Muscle of arm (tissue), 1 donor: ENCODE measurements at regions not wholly inside any gene's neighbourhood (a gene's known extent, or its start where the extent isn't known, plus 50 kb on each side); places are given as distances from the start of the nearest gene placed in this dataset.
"Not testable (repeated sequence)": the region's sequence is repeated elsewhere in the genome, so short reads cannot be mapped to it uniquely, and the experiment has no call there.

Source experiments
- DNase-seq: peaks from one replicate; pipeline ENCODE4 v3.0.0-alpha.2; 2013

DNA sequence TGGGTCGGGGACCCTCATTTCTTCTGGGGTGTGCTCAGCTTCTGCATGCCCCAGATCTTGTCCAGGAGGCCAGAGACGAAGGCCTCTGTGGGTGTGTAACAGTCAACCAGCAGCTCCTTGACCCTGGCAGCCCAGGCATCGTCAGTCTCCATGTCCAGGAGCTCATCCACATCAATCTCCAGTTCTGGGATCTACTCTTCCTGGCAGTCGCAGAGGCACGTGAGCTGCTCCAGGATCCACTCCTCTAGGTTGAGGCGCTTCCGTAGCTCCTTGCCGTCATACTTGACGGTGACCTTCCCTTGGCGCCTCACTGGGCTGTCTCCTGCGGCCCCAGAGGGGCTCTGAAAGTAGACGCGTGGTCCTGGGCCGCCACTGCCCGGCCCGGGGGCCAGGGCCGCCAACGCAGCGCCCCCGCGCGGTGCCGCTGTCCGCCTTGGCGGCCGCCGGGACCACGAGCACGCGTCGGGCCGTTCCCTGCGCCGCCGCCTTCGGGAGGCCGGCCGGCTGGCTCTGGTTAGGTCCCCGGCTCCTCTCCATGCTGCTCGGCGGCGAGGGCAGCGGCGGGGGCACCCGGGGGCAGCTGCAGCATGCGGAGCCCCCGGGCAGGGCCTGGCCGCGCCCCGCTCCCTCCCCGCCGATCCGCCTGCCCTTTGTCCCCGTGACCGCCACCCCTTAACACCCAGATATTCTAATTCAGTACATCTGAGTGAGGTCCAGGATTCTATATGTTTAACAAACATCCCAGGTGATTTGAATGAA is 170.5 kb downstream of the SEPTIN7 start:
- no peak for DNase-seq

DNA sequence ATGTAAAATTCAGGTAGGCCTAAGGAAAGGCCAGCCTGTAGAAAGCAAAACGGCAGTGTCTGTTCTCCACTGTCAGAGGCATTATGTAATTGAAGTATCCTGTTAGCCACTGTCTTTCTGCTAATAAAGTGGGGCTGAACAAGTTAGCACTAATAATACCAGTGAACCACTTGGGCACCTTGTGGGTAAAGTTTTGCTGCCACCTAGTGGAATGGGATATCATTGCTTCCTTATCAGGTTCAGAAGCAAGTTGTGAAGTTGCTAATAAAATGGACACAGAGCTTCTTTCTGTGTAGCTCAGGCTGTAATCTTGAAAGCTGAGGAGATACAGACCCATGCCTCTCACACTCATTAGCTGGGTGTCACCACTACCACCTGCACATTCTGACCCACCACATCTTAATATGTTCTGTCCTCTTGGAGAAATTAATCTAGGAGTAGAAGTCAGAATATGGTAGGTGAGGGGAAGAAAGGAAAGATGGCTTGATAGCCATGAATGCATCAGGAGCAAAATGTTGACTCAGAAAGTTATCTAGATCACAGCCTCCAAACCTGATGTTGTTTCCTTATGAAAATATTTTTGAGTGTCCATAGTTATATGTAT is 175.1 kb downstream of the SEPTIN7 start:
- peak; percentile 74 for DNase-seq

DNA sequence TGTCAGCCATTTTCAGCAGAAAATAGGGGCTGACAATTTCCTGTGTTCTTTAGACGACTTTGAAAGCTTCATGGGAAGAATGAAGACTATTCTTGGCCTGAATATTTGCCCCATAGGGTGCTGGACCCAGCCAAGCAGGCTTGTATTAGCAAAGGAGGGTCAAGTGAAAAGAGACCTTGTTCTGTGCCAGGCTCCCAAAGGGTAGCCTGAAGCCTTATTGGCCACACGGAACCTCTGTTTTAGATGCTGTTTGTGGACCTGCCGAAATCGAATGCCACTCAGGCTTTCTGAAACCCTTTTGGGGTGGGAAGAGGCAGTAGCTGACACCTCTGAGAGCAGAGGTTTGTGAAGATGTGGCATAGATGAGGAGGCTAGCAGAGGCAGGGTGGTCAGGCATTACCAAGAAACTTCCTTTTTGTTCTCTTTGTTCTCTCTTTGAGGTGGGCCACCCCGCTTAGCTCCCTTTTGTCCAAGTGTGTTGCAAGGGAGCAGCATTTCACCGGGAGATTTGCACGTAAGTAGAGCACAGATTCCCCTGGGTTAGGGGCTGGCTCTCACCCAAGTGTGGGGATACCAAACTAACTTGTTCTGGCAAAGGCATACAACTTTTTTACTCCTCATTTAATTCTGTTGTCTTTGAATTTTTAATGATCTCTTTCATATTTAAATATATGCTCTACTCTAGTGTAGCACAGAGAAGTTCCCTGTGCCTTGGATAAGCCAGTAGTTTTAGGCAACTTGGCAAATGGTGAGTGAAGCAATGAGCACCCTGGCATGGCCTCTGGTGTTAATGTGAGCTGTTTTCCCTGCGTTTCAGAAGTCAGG is 174.0 kb upstream of the EEPD1 start:
- not testable (repeated sequence) for DNase-seq

DNA sequence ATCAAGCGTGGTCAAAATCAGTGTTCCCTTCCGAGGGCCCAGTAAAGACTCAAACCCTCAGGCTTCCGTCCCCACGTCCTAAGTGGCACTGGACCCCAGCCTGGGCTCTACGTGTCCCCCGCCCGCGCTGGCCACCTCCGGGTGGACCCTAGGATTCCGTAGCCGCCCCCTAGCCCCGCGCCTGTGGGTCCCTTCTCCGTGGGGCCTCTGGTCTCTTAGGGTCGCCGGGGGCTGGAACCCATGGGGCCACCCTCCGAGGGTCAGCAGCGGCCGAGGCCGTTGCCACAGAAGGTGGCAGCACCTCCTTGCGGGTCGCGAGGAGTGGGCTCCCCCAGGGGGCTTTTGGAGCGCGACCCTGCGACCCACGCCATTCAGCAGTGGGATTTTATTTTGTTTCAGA is 170.5 kb upstream of the EEPD1 start:
- no peak for DNase-seq

DNA sequence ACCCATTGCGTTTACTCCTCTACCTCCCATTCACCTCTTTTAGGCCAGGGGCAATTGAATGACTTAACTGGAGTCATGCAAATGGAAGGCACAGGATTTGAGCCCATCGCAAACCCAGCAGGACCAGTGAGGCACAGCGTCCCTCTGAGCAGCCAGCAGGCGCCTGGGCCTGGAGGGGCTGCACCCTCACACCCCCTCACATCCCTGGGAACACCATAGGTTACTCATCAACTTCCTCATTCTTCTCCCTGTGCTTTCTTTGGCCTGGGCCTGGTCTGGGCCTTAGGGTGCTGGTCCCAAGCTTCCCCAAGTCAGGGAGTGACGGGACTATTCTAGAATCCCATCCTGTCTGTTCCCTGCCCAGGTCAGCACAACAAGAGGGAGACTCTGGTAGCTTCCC is 169.4 kb upstream of the EEPD1 start:
- DNase-seq: no peak

DNA sequence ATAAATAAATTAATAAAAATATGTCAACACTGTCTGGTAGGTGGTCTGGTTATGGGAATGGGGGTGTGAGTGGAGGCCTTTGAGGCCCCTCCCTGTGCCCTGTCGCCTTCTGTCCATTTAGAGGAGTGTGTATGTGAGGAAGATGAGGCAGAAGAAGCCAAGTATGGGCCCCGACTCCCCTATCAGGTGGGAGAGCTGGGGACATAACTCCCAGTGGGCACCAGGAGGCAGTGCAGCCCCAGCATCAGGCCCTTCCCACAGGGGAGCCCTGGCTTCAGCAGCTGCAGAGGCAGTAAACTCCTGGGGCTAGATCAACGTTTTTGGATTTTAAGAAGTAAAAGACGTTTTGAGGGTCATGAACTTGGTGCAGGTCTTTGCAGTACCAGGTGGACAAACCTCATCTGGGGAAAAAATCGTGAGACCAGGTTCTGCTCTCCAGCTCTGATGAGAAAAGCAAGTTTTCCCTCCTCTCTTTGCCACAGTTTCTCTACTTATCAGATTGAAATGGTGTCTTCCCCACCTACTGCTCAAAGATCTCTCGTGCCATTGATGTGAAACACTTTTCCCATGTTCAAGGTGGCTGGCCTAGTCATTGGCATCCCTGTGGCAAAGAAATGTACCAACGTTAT is 167.8 kb upstream of the EEPD1 start:
- DNase-seq: peak; percentile 70

DNA sequence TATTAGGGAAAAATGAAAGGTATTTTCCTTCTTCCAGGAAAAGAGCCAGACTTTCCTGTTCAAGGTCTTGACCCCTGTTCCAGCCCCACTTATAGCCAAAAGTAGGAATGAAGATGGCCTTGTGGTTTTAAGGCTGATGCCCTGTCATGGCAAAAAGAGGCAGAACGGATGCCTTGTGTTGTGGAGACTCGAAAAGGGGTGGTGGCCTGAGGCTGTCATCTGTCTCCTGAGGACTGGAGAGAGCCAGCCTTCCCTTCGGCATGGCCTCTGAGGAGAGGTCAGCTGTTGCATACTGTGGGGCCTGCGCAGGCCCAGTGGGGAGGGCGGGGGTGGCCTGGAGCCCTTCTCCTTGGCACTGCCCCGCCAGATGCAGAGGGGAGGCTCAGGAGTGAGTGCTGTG is 166.0 kb upstream of the EEPD1 start:
- DNase-seq: no peak

DNA sequence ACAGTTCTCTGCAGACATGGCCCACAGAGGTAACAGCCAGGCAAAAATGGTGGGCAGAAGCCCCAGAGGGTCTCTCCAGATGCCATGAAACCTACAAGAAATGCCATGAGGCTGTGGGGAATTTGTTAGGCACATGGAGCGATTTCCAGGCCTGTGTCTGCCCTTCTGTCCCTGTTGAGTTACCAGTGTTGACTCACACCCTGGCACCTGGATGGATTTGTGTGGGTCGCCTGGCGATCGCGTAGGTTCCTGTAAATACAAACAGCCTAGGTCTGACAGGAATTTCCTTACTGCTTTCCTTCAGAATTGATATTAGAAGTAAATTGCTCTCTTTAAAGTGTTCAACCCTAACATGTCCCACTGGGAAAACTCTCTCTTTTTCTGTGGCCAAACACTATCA is 164.9 kb upstream of the EEPD1 start:
- DNase-seq: no peak

DNA sequence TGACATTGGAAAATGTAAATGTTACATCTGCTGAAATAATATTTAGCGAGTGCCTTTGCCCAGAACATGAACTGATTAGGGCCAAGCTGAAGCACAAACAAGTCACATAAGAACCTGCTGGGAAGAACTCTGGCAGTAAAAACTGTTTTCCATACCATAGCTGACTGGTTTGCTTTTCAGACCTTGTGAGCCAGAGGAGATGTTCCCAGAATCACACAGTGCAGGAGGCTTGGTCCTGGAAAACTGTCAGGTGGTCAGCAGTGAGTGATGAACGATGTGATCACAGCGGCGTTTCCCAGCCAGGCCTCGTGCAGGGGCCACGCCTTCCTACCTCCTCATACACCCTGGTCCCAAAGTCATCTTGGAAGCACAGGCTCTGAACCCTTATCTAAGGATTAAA is 164.2 kb upstream of the EEPD1 start:
- DNase-seq: peak; percentile 83

DNA sequence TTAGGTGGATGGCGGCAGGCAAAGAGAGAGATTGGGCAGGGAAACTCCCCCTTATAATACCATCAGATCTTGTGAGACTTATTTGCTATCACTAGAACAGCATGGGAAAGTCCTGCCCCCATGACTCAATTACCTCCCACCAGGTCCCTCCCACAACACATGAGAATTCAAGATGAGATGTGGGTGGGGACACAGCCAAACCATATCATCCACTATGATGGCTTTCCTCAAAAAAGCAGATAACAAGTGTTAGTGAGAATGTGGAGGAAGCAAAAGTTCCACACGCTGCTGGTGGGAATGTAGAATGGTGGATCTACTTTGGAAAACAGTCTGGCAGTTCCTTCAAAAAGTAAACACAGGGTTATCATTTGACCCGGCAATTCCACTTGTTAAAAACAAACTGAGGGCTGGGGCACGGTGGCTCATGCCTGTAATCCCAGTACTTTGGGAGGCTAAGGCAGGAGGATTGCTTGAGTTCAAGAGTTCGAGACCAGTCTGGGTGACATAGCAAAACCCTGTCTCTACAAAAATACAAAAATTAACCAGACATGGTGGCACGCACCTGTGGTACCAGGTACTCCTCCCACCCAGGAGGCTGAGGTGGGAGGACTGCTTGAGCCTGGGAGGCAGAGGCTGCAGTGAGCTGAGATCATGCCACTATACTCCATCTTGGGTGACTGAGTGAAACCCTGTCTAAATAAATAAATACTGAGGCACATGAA is 161.4 kb upstream of the EEPD1 start:
- no peak for DNase-seq

DNA sequence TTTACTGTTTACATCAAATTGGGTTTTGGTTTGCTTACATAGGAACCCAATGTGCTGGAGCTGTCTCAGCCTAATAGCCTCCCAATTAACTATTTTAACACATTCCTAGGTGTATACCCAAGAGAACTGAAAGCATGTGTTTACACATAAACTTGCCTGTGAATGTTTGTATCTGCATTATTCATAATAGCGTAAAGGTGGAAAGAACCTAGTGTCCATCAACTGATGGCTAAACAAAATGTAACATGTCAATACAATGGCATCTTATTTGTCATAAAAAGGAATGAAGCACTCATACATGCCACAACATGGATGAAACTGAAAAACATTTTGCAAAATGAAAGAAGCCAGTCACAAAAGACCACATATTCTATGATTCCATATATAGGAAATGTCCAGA is 160.6 kb upstream of the EEPD1 start:
- no peak for DNase-seq

DNA sequence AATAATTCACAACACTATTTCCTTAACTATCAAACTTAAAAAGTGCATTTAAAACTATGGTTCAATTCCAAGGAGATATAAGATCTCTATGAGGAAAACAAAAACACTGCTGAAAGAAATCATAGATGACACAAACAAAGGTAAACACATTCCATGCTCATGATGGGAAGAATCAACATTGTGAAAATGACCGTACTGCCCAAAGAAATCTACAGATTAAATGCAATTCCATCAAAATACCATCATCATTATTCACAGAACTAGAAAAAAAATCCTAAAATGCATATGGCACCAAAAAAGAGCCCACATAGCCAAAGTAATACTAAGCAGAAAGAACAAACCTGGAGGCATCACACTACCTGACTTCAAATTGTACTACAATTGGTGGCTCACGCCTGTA is 159.9 kb upstream of the EEPD1 start:
- no peak for DNase-seq

DNA sequence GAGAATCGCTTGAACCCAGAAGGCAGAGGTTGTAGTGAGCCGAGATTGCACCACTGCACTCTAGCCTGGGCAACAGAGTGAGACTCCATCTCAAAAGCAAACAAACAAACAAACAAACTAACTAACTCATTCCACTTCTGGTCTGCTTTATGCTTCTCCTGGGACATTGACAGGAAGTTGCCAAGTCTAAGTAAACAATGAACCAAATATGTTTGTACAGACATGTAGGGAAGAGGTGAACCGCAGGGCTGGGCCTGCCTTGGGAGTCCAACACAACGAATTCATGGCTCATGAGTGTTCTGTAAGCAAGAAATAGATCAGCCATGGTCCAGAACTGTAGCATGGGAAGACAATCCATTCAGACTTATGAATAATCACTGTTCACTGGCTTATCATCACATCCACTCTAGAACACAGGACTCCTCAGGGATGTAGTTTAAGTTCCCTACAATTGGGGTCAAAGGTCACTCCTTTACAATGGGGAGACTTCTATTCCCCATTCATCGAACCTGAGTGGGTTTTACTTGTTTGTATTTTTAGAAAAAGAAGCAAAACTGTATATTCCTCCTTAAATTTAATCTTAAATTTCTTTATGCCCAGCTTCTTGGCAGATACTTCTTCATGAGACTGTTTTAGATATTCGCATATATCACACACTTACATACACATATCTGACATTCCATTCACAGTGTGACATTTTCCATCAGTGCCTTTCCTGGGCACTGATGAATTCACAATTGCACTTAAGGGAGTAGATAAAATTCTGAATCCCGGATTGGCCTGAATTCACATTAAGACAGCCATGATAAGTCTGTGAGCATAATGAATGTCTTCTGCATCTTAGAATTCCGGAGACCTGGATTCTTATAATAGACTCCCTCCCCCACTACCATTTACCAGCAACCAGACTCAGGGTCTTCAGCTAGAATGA is 159.1 kb upstream of the EEPD1 start:
- DNase-seq: no peak

DNA sequence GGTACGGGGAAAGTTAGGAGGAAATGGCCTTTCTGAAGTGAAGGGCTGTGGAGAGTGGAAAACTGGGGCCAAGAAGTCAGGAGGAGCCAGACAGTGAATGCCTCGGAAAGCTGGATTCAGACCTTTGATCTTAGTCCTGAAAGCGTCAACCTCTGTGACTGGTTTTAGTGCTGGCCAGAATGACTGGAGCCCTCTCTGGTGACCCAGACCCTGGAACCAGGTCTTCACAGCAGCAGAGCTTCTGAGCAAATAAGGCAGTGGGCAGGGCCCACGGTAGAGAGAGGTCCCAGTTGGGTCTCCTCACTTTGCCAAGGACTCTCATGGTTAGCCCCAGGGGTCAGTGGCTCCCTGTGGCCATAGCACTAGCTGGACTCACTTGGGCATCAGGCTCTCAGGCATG is 157.7 kb upstream of the EEPD1 start:
- no peak for DNase-seq

DNA sequence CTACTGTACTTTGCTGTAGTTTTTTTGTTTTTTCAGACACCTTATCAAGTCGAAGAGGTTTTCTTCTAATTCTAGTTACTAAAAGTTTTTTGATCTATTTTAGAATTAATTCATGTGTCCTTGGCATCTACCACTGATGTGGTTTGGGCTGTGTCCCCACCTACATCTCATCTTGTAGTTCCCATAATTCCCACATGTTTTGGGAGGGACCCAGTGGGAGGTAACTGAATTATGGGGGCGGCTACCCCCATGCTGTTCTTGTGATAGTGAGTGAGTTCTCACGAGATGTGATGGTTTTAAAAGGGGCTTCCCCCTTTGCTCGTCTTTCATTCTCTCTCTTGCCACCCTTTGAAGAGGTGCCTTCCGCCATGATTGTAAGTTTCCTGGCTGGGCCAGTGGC is 154.6 kb upstream of the EEPD1 start:
- DNase-seq: no peak

DNA sequence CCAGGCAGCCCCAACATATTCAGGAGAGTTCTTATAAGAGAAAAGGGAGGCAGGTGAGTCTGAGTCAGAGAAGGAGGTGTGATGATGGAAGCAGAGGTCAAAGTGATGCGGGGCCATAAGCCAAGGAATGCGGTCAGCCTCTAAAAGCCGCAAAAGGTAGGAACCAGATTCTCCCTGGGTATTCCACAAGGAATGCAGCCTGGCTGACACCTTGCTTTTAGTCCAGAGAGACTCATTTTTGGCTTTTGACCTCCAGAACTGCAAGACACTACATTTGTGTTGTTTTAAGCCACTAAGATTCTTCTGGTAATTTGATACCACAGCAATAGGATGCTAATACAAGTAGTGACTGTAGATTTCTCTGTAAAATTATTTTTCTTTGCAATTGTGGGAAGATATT is 151.5 kb upstream of the EEPD1 start:
- DNase-seq: no peak

DNA sequence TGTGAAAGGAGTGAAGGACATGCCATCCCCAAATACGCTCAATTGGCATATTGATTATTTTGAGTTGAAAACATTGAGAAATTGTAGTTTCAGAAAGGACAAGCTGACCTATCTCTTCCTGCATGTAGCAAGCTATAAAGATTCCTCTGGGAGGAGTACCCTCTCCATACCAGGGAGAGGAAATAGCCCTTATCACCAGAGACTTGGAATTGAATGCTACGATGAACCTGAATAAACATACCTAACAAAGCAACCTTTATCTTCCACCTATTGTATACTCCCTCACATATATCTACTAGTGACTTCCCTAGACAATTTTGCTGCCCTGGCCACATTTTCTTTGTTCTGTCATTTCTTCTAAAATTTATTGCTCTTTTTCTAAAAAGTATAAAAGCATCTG is 150.2 kb upstream of the EEPD1 start:
- DNase-seq: no peak

DNA sequence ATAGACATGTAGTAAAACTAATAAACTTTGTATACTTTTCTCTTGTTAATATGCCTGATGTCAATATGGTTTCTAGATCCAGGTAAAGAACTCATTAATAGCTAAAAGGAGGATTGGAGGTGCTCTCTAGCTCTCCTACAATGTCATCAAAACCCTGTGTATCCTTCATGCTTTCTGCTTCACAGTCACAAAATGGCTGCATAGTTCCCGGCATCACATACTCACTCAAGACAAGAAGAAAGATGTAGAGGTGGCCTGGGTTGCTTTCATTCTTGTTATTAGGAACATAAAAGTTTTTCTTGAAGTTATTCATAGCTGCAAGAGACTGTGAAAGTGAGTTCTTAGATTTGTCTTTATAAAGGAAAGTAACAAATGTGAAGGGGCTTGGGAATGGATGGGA is 149.7 kb upstream of the EEPD1 start:
- DNase-seq: no peak

DNA sequence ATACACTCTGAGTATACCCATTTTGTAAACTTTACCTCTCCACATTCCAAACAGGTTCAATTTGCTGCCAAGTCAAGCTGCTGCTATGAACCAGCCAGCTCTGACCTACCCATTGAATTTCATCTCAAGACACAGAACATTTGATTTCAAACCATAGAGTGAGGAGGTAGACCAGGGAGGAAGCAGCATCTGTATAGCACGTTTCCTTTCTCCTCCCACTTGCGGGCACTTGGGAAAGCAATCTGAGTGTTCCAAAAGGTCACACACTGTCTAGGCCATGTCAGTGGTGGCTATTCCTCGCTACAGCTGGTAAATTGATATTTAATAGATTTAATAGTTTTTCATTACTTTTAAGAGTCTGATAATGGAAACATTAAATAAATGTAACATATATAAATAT is 147.8 kb upstream of the EEPD1 start:
- DNase-seq: no peak

DNA sequence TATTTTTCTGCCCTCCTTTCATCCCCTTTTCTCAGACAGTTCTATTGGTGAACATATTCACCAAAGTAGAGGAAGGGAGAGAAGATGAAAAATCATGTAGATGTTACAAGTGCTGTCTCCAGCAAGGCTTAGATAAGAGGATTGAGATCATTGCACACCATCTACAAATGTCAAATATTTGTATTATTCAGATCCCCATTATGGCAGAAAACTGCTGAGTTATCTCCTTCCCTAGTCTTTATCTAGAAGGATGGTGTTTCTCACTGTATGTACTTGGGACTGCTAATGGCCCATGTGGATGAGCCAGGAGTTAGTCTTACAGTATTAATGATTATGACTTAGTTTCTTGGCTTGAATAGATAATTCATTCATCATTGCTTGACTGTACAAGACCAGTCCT is 147.2 kb upstream of the EEPD1 start:
- DNase-seq: no peak
